CD4-positive, alpha-beta T cell (primary cell): ENCODE measurements at regions not wholly inside any gene's neighbourhood (a gene's known extent, or its start where the extent isn't known, plus 50 kb on each side); places are given as distances from the start of the nearest gene placed in this dataset.

Source experiments
- ATAC-seq: fragments of 200-7000 bp; cut with Tn5 transposase; one replicate; pipeline ENCODE4 v1.10.0; 2022; ENCODE audit warnings: mild to moderate bottlenecking; ENCODE audit not compliant: poor library complexity
- CTCF ChIA-PET: fragments of 350-600 bp; sonication (Branson Sonifier 250); formaldehyde crosslinking; loops from one replicate; lab custom pipeline; 2021; ENCODE audit warnings: antibody characterized with exemption, inconsistent platforms; lab: Charles Lee
- POLR2A ChIA-PET: fragments of 350-600 bp; sonication (Branson Sonifier 250); formaldehyde crosslinking; loops from one replicate; lab custom pipeline; 2021; ENCODE audit warnings: antibody characterized with exemption, inconsistent platforms; lab: Charles Lee
- DNase-seq, 14 experiments: peaks; one replicate each; pipeline ENCODE4 v3.0.0-alpha.2; 2013 to 2020; ENCODE audit warnings: mixed read lengths in 2 of 14
- H3K27ac ChIP-seq, 2 donors: one replicate each; pipeline versions ENCODE4 v1.5.1 to v1.7.0; 2013; ENCODE audit warnings: low read length in 2 of 2, low read depth in 1 of 2, mild to moderate bottlenecking in 1 of 2
- H3K27me3 ChIP-seq, 2 experiments: 1 replicate in 1 of 2; 2 replicates in 1 of 2; pipeline versions ENCODE4 v1.6.1 to v1.7.0; 2013; ENCODE audit warnings: low read length in 2 of 2, control low read depth in 1 of 2, mild to moderate bottlenecking in 1 of 2, moderate library complexity in 1 of 2; ENCODE audit not compliant: insufficient read depth in 2 of 2, control insufficient read depth in 1 of 2
- H3K36me3 ChIP-seq: one replicate; pipeline ENCODE4 v1.6.1; 2013; ENCODE audit warnings: low read length, control low read depth; ENCODE audit not compliant: insufficient read depth
- H3K4me1 ChIP-seq: one replicate; pipeline ENCODE4 v1.6.1; 2013; ENCODE audit warnings: low read length, control low read depth; ENCODE audit not compliant: insufficient read depth
- H3K4me3 ChIP-seq: one replicate; pipeline ENCODE4 v1.5.1; 2013; ENCODE audit warnings: mild to moderate bottlenecking, low read length, moderate library complexity
- H3K9me3 ChIP-seq, 2 experiments: 1 replicate in 1 of 2; 2 replicates in 1 of 2; pipeline versions ENCODE4 v1.6.1 to v1.7.0; 2013; ENCODE audit warnings: low read length in 2 of 2, mild to moderate bottlenecking in 2 of 2, control low read depth in 1 of 2, moderate library complexity in 1 of 2; ENCODE audit not compliant: control insufficient read depth in 1 of 2, insufficient read depth in 1 of 2
- H3K27ac Mint-ChIP-seq: one replicate; pipeline ENCODE4 v1.8.0; 2020; ENCODE audit warnings: mixed read lengths
- H3K27me3 Mint-ChIP-seq: one replicate; pipeline ENCODE4 v1.8.0; 2021; ENCODE audit warnings: mixed read lengths
- H3K36me3 Mint-ChIP-seq: one replicate; pipeline ENCODE4 v1.8.0; 2021; ENCODE audit warnings: low read depth, mixed read lengths
- H3K4me1 Mint-ChIP-seq: one replicate; pipeline ENCODE4 v1.8.0; 2021; ENCODE audit warnings: low read depth, mixed read lengths
- H3K4me3 Mint-ChIP-seq: one replicate; pipeline ENCODE4 v1.8.0; 2020; ENCODE audit warnings: mild to moderate bottlenecking, mixed read lengths
- H3K9me3 Mint-ChIP-seq: one replicate; pipeline ENCODE4 v1.8.0; 2020; ENCODE audit warnings: mixed read lengths
- CTCF ChIP-seq: fragments of 200-600 bp; IDR thresholded peaks from one replicate; pipeline ENCODE4 v1.8.0; 2022; ENCODE audit warnings: antibody characterized with exemption, mild to moderate bottlenecking
- intact Hi-C, 2 experiments: fragments of 100-400 bp; cut with DNase I in 1 of 2; cut with micrococcal nuclease in 1 of 2; formaldehyde crosslinking; loops; one replicate each; pipeline versions ENCODE4 v1.15.1 to v1.9.0; 2023 to 2025; cut with DNase I, micrococcal nuclease

- DNase-seq (no peak), ATAC-seq (no peak)
- ChIA-PET CTCF (no interaction called here), POLR2A (no interaction called here)
- no peak for TF ChIP-seq CTCF
- Histone ChIP-seq H3K36me3 (no peaks in the 10 kb centered on the region), H3K4me1 (no peaks in the 10 kb centered on the region), H3K27ac (no peak overlapping the region), H3K9me3 (no peaks in the 10 kb centered on the region), H3K27me3 (no peaks in the 10 kb centered on the region), H3K4me3 (no peak overlapping the region)
- Mint-ChIP-seq H3K4me1 (no peaks in the 10 kb centered on the region), H3K9me3 (no peaks in the 10 kb centered on the region), H3K4me3 (no peak overlapping the region), H3K36me3 (no peaks in the 10 kb centered on the region), H3K27ac (no peak overlapping the region), H3K27me3 (no peaks in the 10 kb centered on the region)
- intact Hi-C loops: no loop called here
These were observed 51.5 kb upstream of the MELK start for GRCh38 chr9:36521148-36521547.

GRCh38 chr9:36517131-36517530 lies 55.6 kb upstream of the MELK start:
- no peaks in the 10 kb centered on the region for H3K9me3 Mint-ChIP-seq
- intact Hi-C loops: no loop called here
- no peaks in the 10 kb centered on the region for H3K36me3 ChIP-seq
- POLR2A ChIA-PET: interaction anchor here (1.2 kb wide), 1 partner anchor 13 kb away, joined by 5 read pairs; no protein-coding TSS in a partner anchor
- CTCF ChIA-PET: interaction anchor here (0.6 kb wide), 1 partner anchor 10 kb away, joined by 3 read pairs; no protein-coding TSS in a partner anchor
- DNase-seq: no peak
- H3K4me3 ChIP-seq: no peak overlapping the region
- no peaks in the 10 kb centered on the region for H3K4me1 Mint-ChIP-seq
- no peak overlapping the region for H3K4me3 Mint-ChIP-seq
- no peak for ATAC-seq
- no peaks in the 10 kb centered on the region for H3K27me3 ChIP-seq
- H3K4me1 ChIP-seq: no peaks in the 10 kb centered on the region
- no peaks in the 10 kb centered on the region for H3K27me3 Mint-ChIP-seq
- H3K9me3 ChIP-seq: no peaks in the 10 kb centered on the region
- TF ChIP-seq CTCF: no peak
- H3K27ac ChIP-seq: no peak overlapping the region
- no peak overlapping the region for H3K27ac Mint-ChIP-seq
- no peaks in the 10 kb centered on the region for H3K36me3 Mint-ChIP-seq

- Histone ChIP-seq H3K4me1 (peaks cover 15% of the 10 kb centered on the region), H3K4me3 (no peak overlapping the region), H3K27ac (no peak overlapping the region), H3K9me3 (no peaks in the 10 kb centered on the region), H3K27me3 (no peaks in the 10 kb centered on the region), H3K36me3 (no peaks in the 10 kb centered on the region)
- Mint-ChIP-seq H3K27ac (peak overlapping the region; percentile 58), H3K4me3 (peak overlapping the region; percentile 40), H3K36me3 (no peaks in the 10 kb centered on the region), H3K9me3 (no peaks in the 10 kb centered on the region), H3K27me3 (no peaks in the 10 kb centered on the region), H3K4me1 (peaks cover 27% of the 10 kb centered on the region)
- ATAC-seq (peak; percentile 87), DNase-seq (peak in 10 of 14 experiments; percentile 11 to 53 (median 30))
- no peak for TF ChIP-seq CTCF
- POLR2A ChIA-PET: interaction anchor here (0.8 to 2.1 kb wide), 7 partner anchors 13 to 246 kb away, joined by 3 to 36 read pairs (median 3); partner anchors contain the start of gene GNE
- intact Hi-C loops: no loop called here
- CTCF ChIA-PET: no interaction called here
These were observed 68.5 kb upstream of the MELK start for GRCh38 chr9:36504156-36504555.
